Stimulated activated CD8-positive, alpha-beta memory T cell treated with anti-CD3 and anti-CD28 coated beads, Interleukin-12 subunit alpha, Interleukin-12 subunit beta, amount 100 ng/mL, for 24 hours (primary cell): ENCODE measurements at regions not wholly inside any gene's neighbourhood (a gene's known extent, or its start where the extent isn't known, plus 50 kb on each side); places are given as distances from the start of the nearest gene placed in this dataset.

ENCODE experiments used
- DNase-seq: peaks from one replicate; pipeline ENCODE4 v3.0.0-alpha.2; 2020; ENCODE audit errors: extremely low read depth

DNA sequence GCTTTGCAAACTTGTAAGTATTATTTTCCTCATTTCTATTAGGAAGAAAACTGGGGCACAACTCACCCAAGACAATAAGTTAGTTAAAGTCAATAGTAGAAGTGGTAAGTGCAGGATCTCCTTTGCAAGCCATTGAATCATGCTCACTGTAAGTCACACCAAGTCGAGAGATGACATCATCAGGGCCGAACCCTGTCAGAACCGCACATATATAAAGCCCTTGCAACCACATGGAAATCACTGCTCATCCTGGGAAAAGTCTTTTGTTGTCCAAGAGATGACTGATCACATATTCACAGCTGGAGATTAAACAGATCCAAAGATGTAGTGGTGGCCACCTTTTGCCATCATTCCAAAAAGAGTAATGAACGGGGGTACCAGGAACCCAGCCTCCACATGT is 484.8 kb upstream of the ID2 start:
- DNase-seq, result no peak

GRCh38 chr2:8197825-8198224 is 484.0 kb upstream of the ID2 start:
- no peak for DNase-seq

GRCh38 chr2:8198766-8199382 is 483.0 kb upstream of the ID2 start:
- no peak for DNase-seq

DNA sequence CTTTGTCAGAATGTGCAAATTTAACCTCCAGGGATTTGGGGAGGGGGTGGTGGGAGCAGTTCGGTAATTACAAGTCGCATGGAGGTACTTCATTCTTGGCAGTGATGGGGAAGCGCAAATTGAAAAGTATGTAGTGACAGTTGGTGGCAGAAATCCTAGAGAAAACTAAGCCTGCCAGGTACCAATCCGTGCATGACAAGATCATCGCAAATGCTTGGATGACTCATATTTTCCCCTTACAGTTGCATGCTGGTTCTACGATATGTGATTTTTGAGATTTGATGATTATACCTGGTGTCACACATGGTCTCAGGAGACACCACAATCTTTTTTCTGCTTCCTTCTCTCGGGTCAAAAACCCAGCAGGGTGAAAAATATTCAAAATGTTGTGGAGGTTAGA is 479.7 kb upstream of the ID2 start:
- DNase-seq, result no peak

DNA sequence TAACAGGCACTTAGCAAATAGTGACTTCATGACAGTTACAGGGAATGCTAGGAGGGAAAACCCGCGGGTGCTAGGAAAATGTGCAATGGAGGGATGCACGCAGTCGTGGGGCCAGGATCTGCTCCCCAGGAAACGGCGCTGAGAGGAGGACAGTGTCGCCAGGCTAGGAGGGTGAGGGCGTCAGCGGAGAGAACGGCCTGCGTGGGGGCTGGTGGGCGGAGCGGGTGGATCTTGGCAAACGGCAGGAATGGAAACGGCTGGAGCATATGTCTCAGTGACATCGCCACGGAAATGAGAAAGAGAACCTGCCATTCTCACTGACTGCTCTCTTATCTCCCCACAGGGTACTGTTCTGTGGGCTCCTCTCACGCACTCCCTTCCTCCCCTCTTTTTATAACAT is 478.5 kb upstream of the ID2 start:
- DNase-seq, result no peak

DNA sequence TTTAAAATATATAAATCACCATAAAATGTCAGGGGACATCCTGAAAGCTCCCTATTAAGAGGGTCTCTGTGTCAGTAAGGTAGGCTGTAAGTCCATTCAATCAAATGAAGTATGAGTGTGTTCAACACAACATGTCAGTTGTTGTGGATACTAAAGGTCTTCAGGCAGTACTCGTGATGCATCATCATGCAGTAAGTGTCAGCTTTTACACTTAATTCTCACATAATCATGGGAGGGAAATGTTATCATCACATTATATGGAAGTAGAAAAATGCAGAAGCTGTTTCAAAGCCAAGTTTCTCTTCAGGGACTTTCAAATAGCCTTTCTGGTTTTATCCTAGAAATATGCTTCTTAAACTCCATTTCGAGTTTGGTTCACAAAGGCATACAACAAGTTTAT is 477.1 kb upstream of the ID2 start:
- no peak for DNase-seq

DNA sequence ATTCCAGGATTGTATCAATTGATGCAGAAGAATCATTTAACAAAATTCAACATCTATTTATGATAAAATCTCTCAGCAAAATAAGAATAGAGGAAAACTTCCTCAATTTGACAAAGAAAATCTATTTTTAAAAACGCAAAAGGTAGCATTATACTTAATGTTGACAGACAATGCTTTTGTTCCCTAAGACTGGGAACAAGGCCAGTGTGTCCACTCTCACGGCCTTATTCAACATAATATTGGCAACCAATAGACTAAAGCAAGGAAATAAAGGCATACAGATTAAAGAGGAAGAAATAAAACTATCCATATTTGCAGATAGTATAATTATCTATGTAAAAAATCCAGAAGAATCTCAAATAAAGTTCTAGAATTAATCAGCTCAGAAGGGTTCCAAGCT is 472.4 kb upstream of the ID2 start:
- no peak for DNase-seq

GRCh38 chr2:8211384-8211783 is 470.5 kb upstream of the ID2 start:
- DNase-seq, result no peak

DNA sequence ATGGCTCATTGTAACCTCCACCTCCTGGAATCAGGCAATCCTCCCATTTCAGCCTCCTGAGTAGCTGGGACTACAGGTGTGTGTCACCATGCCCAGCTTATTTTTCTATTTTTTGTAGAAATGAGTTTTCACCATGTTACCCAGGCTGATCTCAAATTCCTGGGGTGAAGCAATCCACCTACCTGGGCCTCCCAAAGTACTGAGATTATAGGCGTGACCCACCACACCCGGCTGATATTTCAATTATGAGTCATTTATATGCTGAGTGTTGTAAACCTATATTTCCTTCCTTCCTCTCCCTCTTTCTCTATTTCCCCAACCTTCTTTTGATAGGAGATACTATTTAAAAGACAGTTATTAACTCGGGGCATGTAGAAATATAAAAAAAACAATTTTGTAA is 469.6 kb upstream of the ID2 start:
- no peak for DNase-seq

- DNase-seq, result no peak
Measured at GRCh38 chr2:8214036-8214615, 467.7 kb upstream of the ID2 start.

DNA sequence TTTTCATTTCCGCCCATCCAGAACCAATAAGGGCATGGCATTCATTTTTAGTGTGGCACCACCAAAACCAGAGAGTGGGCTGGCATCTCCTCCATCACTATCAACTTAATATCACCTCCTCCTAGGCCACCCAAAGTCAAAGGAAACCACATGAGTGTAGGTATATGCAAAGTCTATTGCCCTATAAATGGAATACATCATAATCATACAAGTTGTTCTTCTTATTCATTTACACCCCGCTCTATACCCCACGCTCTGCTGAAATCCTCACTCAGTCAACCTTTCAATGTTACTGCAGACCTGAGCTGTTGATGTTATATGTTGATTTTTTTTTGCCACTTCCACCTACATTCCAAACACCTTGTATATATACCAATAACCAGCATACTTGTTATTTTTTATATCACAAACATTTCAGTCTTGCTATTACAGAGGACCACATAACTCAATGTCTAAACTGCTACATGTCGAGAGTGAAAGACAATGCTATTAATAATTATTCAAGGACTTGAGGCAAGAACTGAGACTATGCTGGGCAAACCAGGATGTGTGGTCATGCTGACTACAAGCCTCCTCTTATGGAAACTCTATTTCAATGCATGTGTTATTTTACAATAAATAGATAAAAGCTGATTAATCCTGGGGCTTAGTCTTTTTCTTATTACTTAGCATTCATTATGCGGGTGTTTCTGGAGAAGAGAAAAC is 466.5 kb upstream of the ID2 start:
- no peak for DNase-seq

- DNase-seq, result no peak
Measured at GRCh38 chr2:8215982-8216381, 465.9 kb upstream of the ID2 start.

DNA sequence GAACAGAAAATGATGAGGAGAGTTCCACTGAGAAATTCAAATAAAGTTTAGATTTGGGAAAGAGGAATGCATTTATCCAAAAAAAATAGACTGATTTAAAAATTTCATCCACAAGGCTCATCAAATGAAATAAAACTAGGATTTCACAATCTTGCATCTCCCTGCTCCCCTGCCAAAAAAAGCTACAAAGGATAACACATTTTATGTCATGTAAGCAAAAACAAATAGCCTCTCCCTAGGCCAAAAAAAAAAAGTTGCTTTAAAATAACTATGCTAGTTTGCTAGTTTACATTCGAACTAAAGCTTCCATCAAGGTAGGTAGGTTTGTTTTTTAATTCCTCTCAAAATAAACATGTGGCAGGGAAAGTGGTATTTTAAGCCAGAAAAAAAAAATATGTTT is 465.5 kb upstream of the ID2 start:
- DNase-seq, result no peak

DNA sequence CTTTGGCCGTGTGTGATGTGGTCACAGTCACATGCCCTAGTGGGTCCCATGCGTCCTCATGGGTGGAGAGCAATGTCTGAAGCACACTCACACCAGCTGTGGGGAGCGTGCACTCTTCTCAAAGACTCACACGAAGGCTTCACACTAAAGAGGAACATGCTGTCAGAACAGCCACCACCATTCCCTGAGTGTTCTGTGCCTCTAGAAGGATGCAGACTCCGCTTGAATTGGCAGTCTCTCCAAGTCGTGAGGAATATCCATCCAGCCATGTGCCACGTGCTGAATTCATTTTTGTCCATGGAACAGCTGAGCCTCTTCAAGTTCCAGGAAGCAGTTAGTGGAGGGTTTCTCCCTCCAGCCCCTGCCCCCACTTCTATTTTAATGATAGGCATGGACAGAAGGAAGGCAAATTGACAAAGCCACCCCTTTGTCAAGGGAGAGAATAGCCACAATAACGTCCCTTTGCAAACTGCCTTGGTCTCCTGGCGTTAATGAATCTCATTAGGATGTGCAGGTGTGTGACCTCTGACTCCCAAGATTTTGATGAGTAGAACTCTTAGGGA is 464.3 kb upstream of the ID2 start:
- no peak for DNase-seq

GRCh38 chr2:8219096-8219495 is 462.8 kb upstream of the ID2 start:
- DNase-seq, result no peak

DNA sequence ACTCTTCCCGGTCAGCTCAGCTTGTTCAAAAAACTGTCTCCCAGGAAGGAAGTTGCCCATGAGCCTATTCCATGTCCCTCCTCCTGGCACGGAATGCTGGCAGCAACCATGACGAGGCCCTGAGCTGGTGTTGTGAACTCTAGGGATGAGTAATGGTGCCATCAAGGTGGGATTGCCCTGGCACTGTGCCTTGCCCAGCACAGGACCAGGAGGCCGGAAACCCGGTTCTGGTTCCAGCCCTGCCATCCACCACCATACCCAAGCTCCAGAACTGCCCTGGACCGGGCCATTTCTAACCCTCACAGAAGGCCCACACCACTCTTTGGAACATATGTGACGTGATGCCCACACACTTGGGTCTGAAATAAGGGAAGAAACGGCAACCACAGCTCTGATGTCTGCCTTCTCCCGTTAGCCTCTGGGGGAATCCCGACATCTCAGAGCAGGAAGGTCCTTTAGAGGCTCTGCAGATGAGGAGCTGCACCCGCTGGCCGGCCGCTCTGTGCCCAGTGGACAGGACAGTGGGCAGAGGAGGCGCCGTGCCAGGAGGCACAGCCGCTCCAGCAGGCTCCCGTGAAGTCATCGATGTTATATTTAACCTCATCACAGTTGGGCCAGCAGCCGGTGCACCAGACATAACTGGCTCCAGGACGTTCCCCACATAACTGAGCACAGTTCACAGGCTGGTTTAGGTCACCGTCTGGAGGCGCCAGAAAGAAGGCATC is 462.1 kb upstream of the ID2 start:
- no peak for DNase-seq

DNA sequence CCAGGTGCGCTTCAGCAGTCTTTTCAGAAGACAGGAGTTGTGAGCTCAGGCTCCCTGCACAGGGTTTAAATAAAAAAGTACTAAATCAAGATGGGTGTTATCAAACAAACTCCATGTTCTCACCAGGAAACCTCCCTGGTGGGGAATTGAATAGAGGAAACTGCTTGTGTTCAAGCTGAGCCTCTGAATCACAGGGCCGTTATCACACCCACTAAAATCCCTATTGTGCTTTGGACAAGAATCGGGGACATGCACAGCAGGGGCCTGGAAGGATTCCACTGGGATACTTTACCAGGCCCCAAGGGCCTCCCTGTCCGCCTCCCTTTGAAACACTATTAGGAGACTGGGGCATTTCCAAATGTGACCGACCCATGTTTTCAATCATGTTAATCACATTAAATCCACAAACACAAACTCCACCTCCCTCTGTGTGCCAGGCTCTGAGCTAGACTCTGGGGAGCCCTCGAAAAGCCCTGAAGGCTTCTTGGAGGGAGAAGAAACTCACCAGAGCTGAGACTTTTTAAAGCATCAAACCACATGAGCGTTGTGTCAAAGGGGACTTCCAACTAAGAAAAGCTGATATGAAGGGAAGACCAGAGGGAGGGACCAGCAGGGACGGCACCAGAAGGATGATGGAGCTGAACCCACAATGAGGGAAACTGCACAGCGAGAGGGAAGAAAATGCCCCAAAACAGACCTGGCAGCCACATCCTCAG is 458.7 kb upstream of the ID2 start:
- DNase-seq, result no peak

DNA sequence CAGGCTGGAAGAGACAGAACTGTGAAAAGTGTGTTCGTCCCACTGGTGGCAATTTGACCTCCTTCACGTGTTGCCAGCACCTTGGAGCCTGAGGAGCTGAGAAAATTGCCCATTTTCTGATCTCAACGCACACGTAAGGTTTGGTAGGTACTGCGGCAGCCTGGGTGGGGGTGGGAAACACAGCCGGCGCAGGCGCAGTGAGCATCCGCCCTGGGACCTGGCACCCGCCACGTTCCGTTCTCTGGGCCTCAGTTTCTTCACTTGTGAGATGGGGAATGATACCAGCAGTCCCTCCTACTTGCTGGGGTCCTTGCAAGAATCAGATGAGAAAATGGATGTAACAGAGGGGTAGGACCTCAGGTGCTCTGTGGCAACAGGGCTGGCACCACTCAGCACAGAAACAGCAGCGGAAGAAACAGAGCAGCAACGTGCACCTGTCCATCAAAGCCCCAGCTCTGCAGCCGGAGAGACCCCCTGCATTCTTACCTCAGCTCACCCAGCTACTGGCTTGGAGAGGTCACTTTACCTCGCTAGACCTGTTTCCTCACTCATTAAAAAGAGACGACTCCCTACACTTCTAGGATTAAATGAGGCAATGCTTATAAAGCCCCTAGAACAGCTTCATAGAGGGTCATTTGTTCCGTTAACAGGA is 458.0 kb upstream of the ID2 start:
- no peak for DNase-seq

DNA sequence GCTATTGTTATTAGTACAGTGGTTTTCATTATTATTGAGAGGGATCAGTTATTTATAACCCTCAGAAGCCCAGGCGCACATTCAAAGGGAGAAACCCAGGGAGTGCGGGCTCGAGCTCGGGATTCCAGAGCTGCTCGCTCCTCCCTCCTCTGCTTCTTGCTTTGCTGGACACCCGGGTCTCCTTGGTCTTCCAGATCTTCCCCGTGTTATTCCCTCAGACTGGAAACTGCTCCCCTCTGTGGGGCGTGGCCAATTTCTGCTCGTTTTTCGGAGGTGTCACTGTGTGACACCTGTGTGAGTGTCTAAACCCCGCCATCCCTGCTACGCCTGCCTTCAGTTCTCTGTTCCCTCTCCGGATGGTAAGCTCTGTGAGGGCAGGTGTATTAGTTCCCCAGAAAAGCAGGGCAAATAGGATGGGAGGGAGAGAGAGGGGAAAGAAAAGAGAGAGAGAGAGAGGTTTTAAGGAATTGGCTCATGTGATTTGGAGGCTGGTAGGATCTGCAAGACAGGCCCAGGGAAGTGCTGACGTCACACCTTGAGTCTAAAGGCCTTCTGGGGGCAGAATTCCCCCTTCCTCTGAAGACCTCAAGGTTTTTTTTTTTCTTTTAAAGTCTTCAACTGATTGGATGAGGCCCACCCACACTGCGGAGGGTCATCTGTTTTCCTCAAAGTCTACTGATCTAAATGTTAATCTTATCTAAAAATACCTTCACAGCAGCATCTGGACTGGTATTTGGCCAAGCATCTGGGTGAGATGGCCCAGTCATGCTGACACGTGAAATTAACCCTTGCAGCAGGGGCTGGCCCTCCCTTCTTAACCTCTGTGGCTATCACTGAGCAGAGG is 457.3 kb upstream of the ID2 start:
- DNase-seq, result no peak

GRCh38 chr2:8225266-8225665 is 456.6 kb upstream of the ID2 start:
- DNase-seq, result no peak

DNA sequence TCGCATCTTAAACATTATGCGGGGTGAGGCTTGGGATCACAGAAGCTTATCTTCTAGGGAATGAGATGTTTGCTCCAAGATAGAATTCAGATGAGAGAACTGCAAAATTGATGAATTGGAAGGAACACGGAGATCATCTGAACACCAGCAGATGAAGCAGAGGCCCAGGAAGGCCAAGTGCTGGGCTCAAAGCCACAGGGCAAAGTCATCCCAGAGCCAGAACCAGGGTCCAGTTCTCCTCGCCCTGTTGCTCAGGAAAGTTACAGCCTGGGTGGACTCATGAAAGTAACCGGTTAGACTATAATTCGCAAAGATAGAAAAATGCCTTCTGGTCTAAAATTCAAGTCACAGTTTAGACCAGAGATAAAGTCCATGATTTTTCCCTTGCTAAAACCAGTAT is 456.1 kb upstream of the ID2 start:
- no peak for DNase-seq
